ENCODE measurements at regions not wholly inside any gene's neighbourhood (a gene's known extent, or its start where the extent isn't known, plus 50 kb on each side); places are given as distances from the start of the nearest gene placed in this dataset.

- TF ChIP-seq CHD4 (IDR thresholded peaks at IDR 0.05; ENCODE audit: borderline replicate concordance) (no peak), ESRRA (IDR thresholded peaks at IDR 0.05; ENCODE audit: borderline replicate concordance, low read length) (no peak), HDAC2 (IDR thresholded peaks at IDR 0.05) (no peak), CEBPB (IDR thresholded peaks at IDR 0.05) (no peak), FOXS1 (CRISPR knock-in tag; IDR thresholded peaks at IDR 0.05) (no peak), ZFP36 (IDR thresholded peaks at IDR 0.05; ENCODE audit: borderline replicate concordance, partially characterized antibody) (no peak), HEYL (CRISPR knock-in tag; IDR thresholded peaks at IDR 0.05) (no peak), ZNF302 (CRISPR knock-in tag; IDR thresholded peaks at IDR 0.05) (no peak), JUNB (IDR thresholded peaks at IDR 0.05) (no peak)
- no peaks in the 10 kb centered on the region for H3K4me1 ChIP-seq
- CTCF ChIA-PET, result no interaction called here
- H3K4me2 ChIP-seq, result no peak overlapping the region
- H3K27ac ChIP-seq, result no peak overlapping the region
- FAIRE-seq (no peak), DNase-seq (ENCODE audit: low read depth in 1 of 2, low spot score in 1 of 2) (no peak), ATAC-seq (no peak)
- H3K4me3 ChIP-seq, result no peak overlapping the region
- 9% methylated on average over 7 of the region's 7 CpGs for WGBS (ENCODE audit: missing lambda C conversion rate)
- no peaks in the 10 kb centered on the region for H3K9me3 ChIP-seq
- POLR2A ChIA-PET, result no interaction called here
These were observed 409.5 kb upstream of the IRX1 start for GRCh38 chr5:3186156-3186555.

- FAIRE-seq (no peak), DNase-seq (ENCODE audit: low read depth in 1 of 2, low spot score in 1 of 2) (no peak), ATAC-seq (no peak)
- no peak overlapping the region for H3K27ac ChIP-seq
- POLR2A ChIA-PET, result no interaction called here
- H3K4me2 ChIP-seq, result no peak overlapping the region
- no peaks in the 10 kb centered on the region for H3K9me3 ChIP-seq
- TF ChIP-seq ZC3H11A (IDR thresholded peaks at IDR 0.05) (no peak), HES2 (IDR thresholded peaks at IDR 0.05) (no peak), MAZ (IDR thresholded peaks at IDR 0.05; ENCODE audit: borderline replicate concordance, low read depth, low read length) (no peak)
- 13% methylated on average over 12 of the region's 12 CpGs for WGBS (ENCODE audit: missing lambda C conversion rate)
- CTCF ChIA-PET, result no interaction called here
- no peak overlapping the region for H3K4me3 ChIP-seq
- H3K4me1 ChIP-seq, result no peaks in the 10 kb centered on the region
These were observed 410.1 kb upstream of the IRX1 start for GRCh38 chr5:3185488-3185887.

GRCh38 chr5:3182133-3182876, 413.3 kb upstream of the IRX1 start:
- Histone ChIP-seq H3K27ac (no peak overlapping the region), H3K4me2 (no peak overlapping the region), H3K9me3 (no peaks in the 10 kb centered on the region), H3K4me1 (no peaks in the 10 kb centered on the region), H3K4me3 (no peak overlapping the region)
- 19% methylated on average over 12 of the region's 12 CpGs for WGBS (ENCODE audit: missing lambda C conversion rate)
- ChIA-PET POLR2A (no interaction called here), CTCF (no interaction called here)
- ATAC-seq, result no peak
- TF ChIP-seq POLR2A (IDR thresholded peaks at IDR 0.05; ENCODE audit: low read length) (no peak), FOXS1 (CRISPR knock-in tag; IDR thresholded peaks at IDR 0.05) (no peak), ZNF302 (CRISPR knock-in tag; IDR thresholded peaks at IDR 0.05) (no peak), HOXB13 (CRISPR knock-in tag; IDR thresholded peaks at IDR 0.05; ENCODE audit: low read depth) (no peak), MYC (IDR thresholded peaks at IDR 0.05; ENCODE audit: borderline replicate concordance, low read length) (no peak)
- no peak for DNase-seq (ENCODE audit: low read depth in 1 of 2, low spot score in 1 of 2)
- no peak for FAIRE-seq

- TF ChIP-seq NFE2L2 (conservative IDR thresholded peaks at IDR 0.05; ENCODE audit: low read length) (no peak), EP300 (IDR thresholded peaks at IDR 0.05) (no peak), PBX3 (IDR thresholded peaks at IDR 0.05) (no peak), USF2 (IDR thresholded peaks at IDR 0.05) (no peak), MYC (IDR thresholded peaks at IDR 0.05; ENCODE audit: borderline replicate concordance, low read length) (no peak), HDAC2 (IDR thresholded peaks at IDR 0.05) (no peak), RNF2 (IDR thresholded peaks at IDR 0.05; ENCODE audit: borderline replicate concordance, low read depth) (no peak), RFX5 (IDR thresholded peaks at IDR 0.05) (no peak), HES2 (IDR thresholded peaks at IDR 0.05) (no peak), ATOH8 (CRISPR knock-in tag; IDR thresholded peaks at IDR 0.05; ENCODE audit: low read depth) (no peak), CHD2 (IDR thresholded peaks at IDR 0.05; ENCODE audit: low read length, partially characterized antibody) (no peak), FOSB (CRISPR knock-in tag; IDR thresholded peaks at IDR 0.05) (no peak), MAX (IDR thresholded peaks at IDR 0.05) (no peak), SMC3 (IDR thresholded peaks at IDR 0.05) (no peak)
- Histone ChIP-seq H3K4me2 (no peak overlapping the region), H3K4me3 (no peak overlapping the region), H3K27ac (no peak overlapping the region), H3K9me3 (no peaks in the 10 kb centered on the region), H3K4me1 (no peaks in the 10 kb centered on the region)
- no peak for DNase-seq (ENCODE audit: low read depth in 1 of 2, low spot score in 1 of 2)
- FAIRE-seq, result no peak
- POLR2A ChIA-PET, result no interaction called here
- CTCF ChIA-PET, result interaction anchor here (0.5 kb wide), 1 partner anchor 34 kb away, joined by 3 read pairs; no protein-coding TSS in a partner anchor
- no peak for ATAC-seq
- 55% methylated on average over 18 of the region's 18 CpGs for WGBS (ENCODE audit: missing lambda C conversion rate)
These were observed 414.0 kb upstream of the IRX1 start for GRCh38 chr5:3181671-3182070.

Data from A549 (cell line).